GM21447 (cell line): ENCODE measurements at regions not wholly inside any gene's neighbourhood (a gene's known extent, or its start where the extent isn't known, plus 50 kb on each side); places are given as distances from the start of the nearest gene placed in this dataset.
"Not testable (repeated sequence)": the region's sequence is repeated elsewhere in the genome, so short reads cannot be mapped to it uniquely, and the experiment has no call there.

Source experiments
- ATAC-seq: cut with Tn5 transposase; IDR thresholded peaks from one replicate; pipeline ENCODE4 v1.9.1; 2021; ENCODE audit not compliant: unreplicated experiment

- ATAC-seq: no peak
Observed at GRCh38 chr4:62475596-62475995, 1275.5 kb downstream of the ADGRL3 start.

GRCh38 chr4:62474802-62475201 is 1274.7 kb downstream of the ADGRL3 start:
- ATAC-seq: no peak

GRCh38 chr4:62471021-62471420 is 1270.9 kb downstream of the ADGRL3 start:
- no peak for ATAC-seq

- no peak for ATAC-seq
Observed at GRCh38 chr4:62470421-62470983, 1270.4 kb downstream of the ADGRL3 start.

- ATAC-seq: no peak
Observed at GRCh38 chr4:62470020-62470419, 1269.9 kb downstream of the ADGRL3 start.

GRCh38 chr4:62461961-62462360 is 1261.8 kb downstream of the ADGRL3 start:
- no peak for ATAC-seq

- ATAC-seq: no peak
Observed at GRCh38 chr4:62460329-62460728, 1260.2 kb downstream of the ADGRL3 start.

- ATAC-seq: no peak
Observed at GRCh38 chr4:62457356-62457755, 1257.2 kb downstream of the ADGRL3 start.

- ATAC-seq: no peak
Observed at GRCh38 chr4:62455871-62456270, 1255.7 kb downstream of the ADGRL3 start.

GRCh38 chr4:62454535-62454934 is 1254.4 kb downstream of the ADGRL3 start:
- ATAC-seq: no peak

- no peak for ATAC-seq
Observed at GRCh38 chr4:62450740-62451139, 1250.6 kb downstream of the ADGRL3 start.

- ATAC-seq: no peak
Observed at GRCh38 chr4:62449538-62449937, 1249.4 kb downstream of the ADGRL3 start.

- ATAC-seq: no peak
Observed at GRCh38 chr4:62448911-62449310, 1248.8 kb downstream of the ADGRL3 start.

- no peak for ATAC-seq
Observed at GRCh38 chr4:62439051-62439450, 1238.9 kb downstream of the ADGRL3 start.

- ATAC-seq: no peak
Observed at GRCh38 chr4:62434921-62435320, 1234.8 kb downstream of the ADGRL3 start.

GRCh38 chr4:62431513-62432231 is 1231.5 kb downstream of the ADGRL3 start:
- ATAC-seq: not testable (repeated sequence)

GRCh38 chr4:62429297-62429696 is 1229.2 kb downstream of the ADGRL3 start:
- no peak for ATAC-seq

GRCh38 chr4:62415256-62415655 is 1215.1 kb downstream of the ADGRL3 start:
- no peak for ATAC-seq

GRCh38 chr4:62414563-62414962 is 1214.4 kb downstream of the ADGRL3 start:
- no peak for ATAC-seq

- ATAC-seq: no peak
Observed at GRCh38 chr4:62410371-62411003, 1210.4 kb downstream of the ADGRL3 start.

- ATAC-seq: no peak
Observed at GRCh38 chr4:62408454-62408853, 1208.3 kb downstream of the ADGRL3 start.

- ATAC-seq: no peak
Observed at GRCh38 chr4:62407534-62407933, 1207.4 kb downstream of the ADGRL3 start.
